Aorta (tissue), 5 donors: ENCODE measurements at regions not wholly inside any gene's neighbourhood (a gene's known extent, or its start where the extent isn't known, plus 50 kb on each side); places are given as distances from the start of the nearest gene placed in this dataset.

Experiments used
- ATAC-seq: fragments of 200-7000 bp; cut with Tn5 transposase; one replicate; pipeline ENCODE4 v1.9.1; 2022; ENCODE audit warnings: moderate library complexity; ENCODE audit not compliant: low FRiP score
- DNase-seq, 2 donors: peaks; one replicate each; pipeline ENCODE4 v3.0.0-alpha.2; 2020
- H3K27ac ChIP-seq, 2 donors: one replicate each; pipeline ENCODE4 v1.5.1; 2013; ENCODE audit warnings: low read length in 2 of 2, mild to moderate bottlenecking in 2 of 2, moderate library complexity in 2 of 2, control low read depth in 1 of 2, inconsistent platforms in 1 of 2, low read depth in 1 of 2
- H3K27me3 ChIP-seq, 2 donors: one replicate each; pipeline ENCODE4 v1.6.1; 2013; ENCODE audit warnings: control low read depth in 1 of 2, low read length in 1 of 2, mild to moderate bottlenecking in 1 of 2, moderate library complexity in 1 of 2; ENCODE audit not compliant: insufficient read depth in 2 of 2, control insufficient read depth in 1 of 2
- H3K36me3 ChIP-seq, 2 donors: one replicate each; pipeline ENCODE4 v1.6.1; 2013; ENCODE audit warnings: control low read depth in 1 of 2, low read length in 1 of 2, mild to moderate bottlenecking in 1 of 2; ENCODE audit not compliant: insufficient read depth in 2 of 2, control insufficient read depth in 1 of 2
- H3K4me1 ChIP-seq, 2 donors: one replicate each; pipeline ENCODE4 v1.6.1; 2013; ENCODE audit warnings: low read length in 2 of 2, control low read depth in 1 of 2, mild to moderate bottlenecking in 1 of 2, moderate library complexity in 1 of 2; ENCODE audit not compliant: insufficient read depth in 2 of 2, control insufficient read depth in 1 of 2
- H3K4me3 ChIP-seq, 2 donors: one replicate each; pipeline ENCODE4 v1.5.1; 2013; ENCODE audit warnings: low read length in 2 of 2, control low read depth in 1 of 2, mild to moderate bottlenecking in 1 of 2
- H3K9me3 ChIP-seq: one replicate; pipeline ENCODE4 v1.6.1; 2013; ENCODE audit warnings: mild to moderate bottlenecking, low read length; ENCODE audit not compliant: control insufficient read depth
- WGBS, 2 donors: extraction: QIAGEN DNeasy Blood & Tissue Kit; methylation state at CpG; one replicate each; pipeline ENCODE4 v1.1.7; 2013; 5-methylcytosine and 5-hydroxymethylcytosine counted together
- intact Hi-C, 2 donors: fragments of 100-400 bp; cut with DNase I; formaldehyde crosslinking; loops; one replicate each; pipeline versions ENCODE4 v1.14.2 to v1.15.0; 2022
- donor health status: healthy with polysubstance abuse.
- donor health status: Bipolar disorder and iron deficiency.
- donor health status: DM: no; HTN: no; CAD: no.
- donor health status: DM: no; HTN: no; CAD: no.
- donor health status: DM: yes; HTN: yes; CAD: no.

DNA sequence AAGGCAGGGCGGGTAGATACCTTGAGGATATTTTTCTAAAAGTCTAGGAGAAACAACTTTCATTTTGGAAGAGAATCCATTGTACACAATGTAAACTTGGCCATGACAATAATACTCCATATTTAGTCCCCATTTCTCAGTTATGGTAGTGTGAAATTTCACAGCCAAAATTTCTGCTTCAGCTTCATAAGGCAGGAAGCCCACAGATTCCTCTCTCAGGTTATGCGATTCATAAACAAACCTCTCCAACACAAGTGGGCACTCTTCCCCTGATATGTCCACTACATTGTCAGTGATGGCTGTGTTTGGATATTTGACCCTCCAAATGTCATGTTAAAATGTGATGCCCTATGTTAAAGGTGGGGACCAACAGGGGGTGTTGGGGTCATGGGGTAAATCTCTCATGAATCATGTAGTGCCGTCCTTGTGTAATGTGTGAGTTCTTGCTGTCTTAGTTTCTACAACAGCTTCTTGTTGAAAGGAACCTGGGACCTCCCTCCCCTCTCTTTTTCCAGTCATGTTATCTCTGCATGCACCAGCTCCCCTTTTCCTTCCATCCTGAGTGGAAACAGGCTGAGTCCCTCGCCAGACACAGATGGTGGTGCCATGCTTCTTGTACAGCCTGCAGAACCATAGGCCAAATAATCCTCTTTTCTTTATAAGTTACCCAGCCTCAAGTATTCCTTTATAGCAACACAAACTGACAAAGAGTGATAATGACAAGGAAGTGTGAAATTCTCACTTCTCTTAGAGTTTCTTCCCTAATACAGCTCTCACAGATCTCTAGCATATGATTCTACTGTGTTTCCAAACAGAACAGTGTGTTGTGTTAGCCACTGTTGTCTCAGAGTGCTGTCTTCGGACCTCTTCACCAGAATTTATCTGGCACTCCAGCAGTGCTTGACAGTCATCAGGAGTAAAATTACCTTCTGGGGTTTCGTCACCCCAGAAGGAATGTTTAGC is 598.4 kb upstream of the GNPDA2 start:
- intact Hi-C loops, result no loop called here
- Histone ChIP-seq H3K36me3 (no peaks in the 10 kb centered on the region), H3K27me3 (no peaks in the 10 kb centered on the region), H3K4me1 (no peaks in the 10 kb centered on the region), H3K9me3 (peaks cover 2% of the 10 kb centered on the region), H3K4me3 (no peak overlapping the region), H3K27ac (no peak overlapping the region)
- ATAC-seq, result no peak
- no peak for DNase-seq
- 73 to 84% methylated on average over 6 of the region's 6 CpGs for WGBS, 2 donors

DNA sequence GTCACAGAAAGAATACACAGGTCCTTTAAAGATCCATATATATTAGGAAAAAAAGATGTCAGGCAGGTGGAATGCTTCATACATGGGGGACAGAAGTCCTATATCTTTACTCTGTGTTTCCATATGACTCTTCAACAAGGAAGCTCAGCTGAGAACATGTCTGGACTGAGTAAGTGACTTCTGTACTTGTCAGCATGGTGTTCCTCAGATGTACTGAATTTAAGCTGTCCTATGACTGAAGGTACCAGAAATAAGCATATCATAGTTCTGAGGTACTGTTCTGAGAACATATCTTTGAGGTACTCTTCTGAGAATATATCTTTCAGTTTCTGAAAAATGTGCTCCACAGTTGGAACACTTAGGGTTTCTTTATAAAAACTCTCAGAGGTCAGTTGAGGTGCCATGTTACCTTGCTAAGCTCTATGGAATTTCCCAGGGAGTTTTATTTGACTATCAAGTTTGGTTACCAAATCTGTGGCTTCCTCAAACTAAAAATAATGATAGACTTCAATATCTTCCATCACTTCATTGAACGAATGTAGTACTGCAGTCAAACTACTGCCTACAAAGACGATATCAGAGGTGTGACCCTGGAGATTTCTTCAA is 597.2 kb upstream of the GNPDA2 start:
- no peaks in the 10 kb centered on the region for H3K27me3 ChIP-seq
- ATAC-seq (no peak), DNase-seq (no peak)
- peaks cover 2% of the 10 kb centered on the region for H3K9me3 ChIP-seq
- H3K27ac ChIP-seq, result no peak overlapping the region
- WGBS, 2 donors, result 93 to 94% methylated on average over 2 of the region's 2 CpGs
- intact Hi-C loops, result no loop called here
- no peaks in the 10 kb centered on the region for H3K4me1 ChIP-seq
- H3K4me3 ChIP-seq, result no peak overlapping the region
- no peaks in the 10 kb centered on the region for H3K36me3 ChIP-seq

GRCh38 chr4:45317739-45318138 is 591.4 kb upstream of the GNPDA2 start:
- no peak for ATAC-seq
- H3K4me3 ChIP-seq, result no peak overlapping the region
- 0 to 7% methylated on average over 1 of the region's 1 CpG for WGBS, 2 donors
- DNase-seq, result no peak
- H3K27ac ChIP-seq, result no peak overlapping the region
- intact Hi-C loops, result no loop called here
- H3K4me1 ChIP-seq, result no peaks in the 10 kb centered on the region
- no peaks in the 10 kb centered on the region for H3K9me3 ChIP-seq
- H3K36me3 ChIP-seq, result no peaks in the 10 kb centered on the region
- H3K27me3 ChIP-seq, result no peaks in the 10 kb centered on the region

- H3K4me3 ChIP-seq, result no peak overlapping the region
- ATAC-seq (no peak), DNase-seq (no peak)
- 4 to 5% methylated on average over 2 of the region's 2 CpGs for WGBS, 2 donors
- intact Hi-C loops, result no loop called here
- no peaks in the 10 kb centered on the region for H3K27me3 ChIP-seq
- H3K36me3 ChIP-seq, result no peaks in the 10 kb centered on the region
- H3K27ac ChIP-seq, result no peak overlapping the region
- no peaks in the 10 kb centered on the region for H3K4me1 ChIP-seq
- H3K9me3 ChIP-seq, result no peaks in the 10 kb centered on the region
Observed at GRCh38 chr4:45317276-45317675, 590.9 kb upstream of the GNPDA2 start.

GRCh38 chr4:45316257-45316656 is 589.9 kb upstream of the GNPDA2 start:
- ATAC-seq (no peak), DNase-seq (no peak)
- 96 to 100% methylated on average over 2 of the region's 2 CpGs for WGBS, 2 donors
- no peaks in the 10 kb centered on the region for H3K4me1 ChIP-seq
- no peaks in the 10 kb centered on the region for H3K27me3 ChIP-seq
- no peaks in the 10 kb centered on the region for H3K36me3 ChIP-seq
- no peaks in the 10 kb centered on the region for H3K9me3 ChIP-seq
- no peak overlapping the region for H3K4me3 ChIP-seq
- intact Hi-C loops, result no loop called here
- H3K27ac ChIP-seq, result no peak overlapping the region

DNA sequence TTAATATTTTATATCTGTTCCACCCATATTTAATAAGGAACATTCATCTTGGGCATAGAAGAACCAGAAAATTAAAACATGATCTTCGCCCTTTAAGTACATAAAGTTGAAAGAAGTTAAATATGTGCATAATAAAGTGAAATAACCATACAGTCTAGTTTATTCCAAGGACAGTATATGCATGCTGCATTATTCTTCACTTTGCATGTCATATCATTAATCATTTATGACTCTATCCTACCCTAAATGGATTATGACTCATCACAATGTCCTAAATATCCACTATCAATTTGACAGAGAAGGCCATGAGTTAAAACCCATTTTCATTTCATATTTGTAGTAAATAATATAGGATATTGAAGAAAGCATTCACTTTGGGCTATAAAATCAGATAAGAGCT is 576.5 kb upstream of the GNPDA2 start:
- WGBS, 2 donors, result 95% methylated on average over 1 of the region's 1 CpG
- intact Hi-C loops, result no loop called here

DNA sequence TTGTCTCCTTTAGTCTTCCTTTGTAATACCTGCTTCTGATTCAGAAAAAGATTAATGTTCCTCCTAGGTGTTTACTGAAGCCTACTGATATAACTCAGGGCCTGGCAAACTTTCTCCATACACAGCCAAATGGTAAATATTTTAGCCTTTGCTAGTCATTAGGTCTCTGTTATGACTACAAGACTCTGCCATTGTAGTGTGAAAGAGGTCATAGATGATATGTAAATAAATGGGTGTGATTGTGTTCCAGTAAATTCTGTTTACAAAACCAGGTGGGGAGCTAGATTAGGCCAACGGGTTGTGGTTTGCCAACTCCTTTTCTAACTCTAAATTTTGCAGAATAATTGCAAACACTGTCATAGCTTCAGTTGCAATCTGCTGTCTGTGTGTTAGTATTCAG is 568.1 kb upstream of the GNPDA2 start:
- no peaks in the 10 kb centered on the region for H3K4me1 ChIP-seq
- H3K27me3 ChIP-seq, result no peaks in the 10 kb centered on the region
- WGBS, 2 donors, result 32 to 51% methylated on average over 1 of the region's 1 CpG
- no peak for DNase-seq
- H3K4me3 ChIP-seq, result no peak overlapping the region
- H3K9me3 ChIP-seq, result no peaks in the 10 kb centered on the region
- no peak for ATAC-seq
- no peaks in the 10 kb centered on the region for H3K36me3 ChIP-seq
- intact Hi-C loops, result no loop called here
- H3K27ac ChIP-seq, result no peak overlapping the region

More for the DNA sequence above, 576.5 kb upstream of the GNPDA2 start:
- no peak for DNase-seq
- Histone ChIP-seq H3K9me3 (peaks cover 2% of the 10 kb centered on the region), H3K27ac (no peak overlapping the region), H3K27me3 (peaks cover 0 to 1% of the 10 kb centered on the region in 2 donors), H3K4me3 (no peak overlapping the region), H3K4me1 (no peaks in the 10 kb centered on the region), H3K36me3 (no peaks in the 10 kb centered on the region)
- no peak for ATAC-seq

- Histone ChIP-seq H3K4me3 (no peak overlapping the region), H3K27ac (no peak overlapping the region), H3K27me3 (no peaks in the 10 kb centered on the region), H3K9me3 (no peaks in the 10 kb centered on the region), H3K4me1 (no peaks in the 10 kb centered on the region), H3K36me3 (no peaks in the 10 kb centered on the region)
- intact Hi-C loops, result no loop called here
- no peak for DNase-seq
- 87 to 88% methylated on average over 6 of the region's 6 CpGs for WGBS, 2 donors
- ATAC-seq, result no peak
Observed at GRCh38 chr4:45293335-45293734, 567.0 kb upstream of the GNPDA2 start.

GRCh38 chr4:45292844-45293243 is 566.5 kb upstream of the GNPDA2 start:
- no peak for DNase-seq
- no peak overlapping the region for H3K4me3 ChIP-seq
- H3K27ac ChIP-seq, result no peak overlapping the region
- no peaks in the 10 kb centered on the region for H3K36me3 ChIP-seq
- peak; percentile 46 for ATAC-seq
- intact Hi-C loops, result no loop called here
- H3K4me1 ChIP-seq, result no peaks in the 10 kb centered on the region
- H3K27me3 ChIP-seq, result no peaks in the 10 kb centered on the region
- 91 to 93% methylated on average over 4 of the region's 4 CpGs for WGBS, 2 donors
- H3K9me3 ChIP-seq, result no peaks in the 10 kb centered on the region
